HepG2 (cell line): ENCODE measurements at regions not wholly inside any gene's neighbourhood (a gene's known extent, or its start where the extent isn't known, plus 50 kb on each side); places are given as distances from the start of the nearest gene placed in this dataset.

Source experiments
- CC2D1A ChIP-seq: sonication (generic); formaldehyde crosslinking; IDR thresholded peaks from 2 replicates; pipeline ENCODE4 v1.8.1; 2023; ENCODE audit warnings: mild to moderate bottlenecking, missing genetic modification reagents
- GATAD2A ChIP-seq: IDR thresholded peaks from 2 replicates; pipeline ENCODE4 v1.6.1; 2016
- GFI1 ChIP-seq: sonication (generic); formaldehyde crosslinking; IDR thresholded peaks from 2 replicates; pipeline ENCODE4 v1.5.0; 2020; ENCODE audit warnings: missing genetic modification reagents, mild to moderate bottlenecking, borderline replicate concordance
- HES4 ChIP-seq: sonication (generic); formaldehyde crosslinking; IDR thresholded peaks from 2 replicates; pipeline ENCODE4 v1.9.0; 2021; ENCODE audit warnings: mild to moderate bottlenecking, missing genetic modification reagents, borderline replicate concordance
- KLF6 ChIP-seq: IDR thresholded peaks from 2 replicates; pipeline ENCODE4 v1.8.0; 2016; ENCODE audit warnings: missing biosample characterization, missing genetic modification reagents
- PAF1 ChIP-seq: IDR thresholded peaks from 2 replicates; pipeline ENCODE4 v1.6.1; 2016; ENCODE audit warnings: missing genetic modification reagents, missing compliant biosample characterization
- PHF8 ChIP-seq: sonication (generic); formaldehyde crosslinking; IDR thresholded peaks from 2 replicates; pipeline ENCODE4 v1.5.0; 2020; ENCODE audit warnings: missing genetic modification reagents
- RFX1 ChIP-seq: fragments of 450-650 bp; IDR thresholded peaks from 2 replicates; pipeline ENCODE4 v1.6.1; 2017
- SMARCC2 ChIP-seq: fragments of 450-650 bp; IDR thresholded peaks from 2 replicates; pipeline ENCODE4 v1.6.1; 2017; ENCODE audit warnings: antibody characterized with exemption, mild to moderate bottlenecking
- SMARCE1 ChIP-seq: fragments of 450-650 bp; IDR thresholded peaks from 2 replicates; pipeline ENCODE4 v1.6.1; 2017; ENCODE audit warnings: borderline replicate concordance
- TBP ChIP-seq: sonication (generic); formaldehyde crosslinking; IDR thresholded peaks from 2 replicates; pipeline ENCODE4 v1.5.0; 2020; ENCODE audit warnings: missing genetic modification reagents
- ZBTB4 ChIP-seq: sonication (generic); formaldehyde crosslinking; IDR thresholded peaks from 2 replicates; pipeline ENCODE4 v1.4.0; 2020; ENCODE audit warnings: missing genetic modification reagents, mild to moderate bottlenecking, borderline replicate concordance
- ZMYM3 ChIP-seq: sonication (generic); formaldehyde crosslinking; IDR thresholded peaks from 2 replicates; pipeline ENCODE4 v1.5.1; 2020; ENCODE audit warnings: mild to moderate bottlenecking, missing genetic modification reagents
- ZNF121 ChIP-seq: sonication (generic); formaldehyde crosslinking; IDR thresholded peaks from 2 replicates; pipeline ENCODE4 v1.5.0; 2020; ENCODE audit warnings: mild to moderate bottlenecking, missing genetic modification reagents
- ZNF235 ChIP-seq: sonication (generic); formaldehyde crosslinking; IDR thresholded peaks from 2 replicates; pipeline ENCODE4 v1.8.1; 2023; ENCODE audit warnings: mild to moderate bottlenecking, missing genetic modification reagents, borderline replicate concordance
- ZNF34 ChIP-seq: sonication (generic); formaldehyde crosslinking; IDR thresholded peaks from 2 replicates; pipeline ENCODE4 v1.4.0; 2020; ENCODE audit warnings: mild to moderate bottlenecking, missing genetic modification reagents, borderline replicate concordance
- ZSCAN12 ChIP-seq: sonication (generic); formaldehyde crosslinking; IDR thresholded peaks from 2 replicates; pipeline ENCODE4 v1.9.0; 2021; ENCODE audit warnings: mild to moderate bottlenecking, missing genetic modification reagents
- ZSCAN20 ChIP-seq: sonication (generic); formaldehyde crosslinking; IDR thresholded peaks from 2 replicates; pipeline ENCODE4 v1.4.0; 2020; ENCODE audit warnings: missing genetic modification reagents, mild to moderate bottlenecking, borderline replicate concordance
- TF ChIP-seq, protein P1 (sequence below): sonication (generic); formaldehyde crosslinking; IDR thresholded peaks from 2 replicates; pipeline ENCODE4 v1.4.0; 2020; ENCODE audit warnings: missing genetic modification reagents, borderline replicate concordance

DNA sequence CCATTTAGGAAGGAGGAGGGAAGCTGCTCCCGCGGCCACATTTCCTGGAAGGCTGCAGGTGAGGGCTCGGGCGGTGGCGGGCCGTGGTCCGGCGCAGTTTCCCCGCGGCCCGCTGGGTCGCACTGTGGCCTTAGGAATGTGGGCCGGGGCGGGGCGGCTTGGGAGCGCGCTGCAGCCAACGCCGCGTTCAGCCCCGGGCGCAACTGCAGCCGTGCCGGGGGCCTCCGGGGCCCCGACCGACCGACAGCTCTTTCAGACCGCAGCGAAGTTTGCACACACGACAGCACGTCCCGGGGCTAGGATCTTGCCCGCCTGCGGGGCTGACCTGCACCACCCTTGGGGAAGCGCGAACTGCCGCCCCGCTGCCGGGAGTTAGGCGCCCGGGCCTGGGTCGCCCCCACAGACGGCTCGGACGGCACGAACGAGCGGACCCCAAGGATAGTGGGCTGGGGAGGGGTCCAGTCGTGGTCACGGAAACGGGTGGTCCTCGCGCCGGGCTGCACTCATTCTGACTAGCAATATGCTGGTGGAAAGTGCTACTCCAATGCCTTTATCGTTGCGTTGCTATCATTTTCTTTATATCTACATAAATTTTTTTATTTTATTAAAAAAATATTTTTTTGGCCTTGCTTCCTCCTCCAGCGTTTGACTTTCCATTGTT lies 69.9 kb upstream of the DLX2 start (continued):
- TF ChIP-seq ZNF34 (CRISPR knock-in tag): no peak
- TF ChIP-seq ZSCAN20 (CRISPR knock-in tag): peak; percentile 96
- TF ChIP-seq PAF1 (CRISPR knock-in tag): no peak
- TF ChIP-seq, protein P1, sequence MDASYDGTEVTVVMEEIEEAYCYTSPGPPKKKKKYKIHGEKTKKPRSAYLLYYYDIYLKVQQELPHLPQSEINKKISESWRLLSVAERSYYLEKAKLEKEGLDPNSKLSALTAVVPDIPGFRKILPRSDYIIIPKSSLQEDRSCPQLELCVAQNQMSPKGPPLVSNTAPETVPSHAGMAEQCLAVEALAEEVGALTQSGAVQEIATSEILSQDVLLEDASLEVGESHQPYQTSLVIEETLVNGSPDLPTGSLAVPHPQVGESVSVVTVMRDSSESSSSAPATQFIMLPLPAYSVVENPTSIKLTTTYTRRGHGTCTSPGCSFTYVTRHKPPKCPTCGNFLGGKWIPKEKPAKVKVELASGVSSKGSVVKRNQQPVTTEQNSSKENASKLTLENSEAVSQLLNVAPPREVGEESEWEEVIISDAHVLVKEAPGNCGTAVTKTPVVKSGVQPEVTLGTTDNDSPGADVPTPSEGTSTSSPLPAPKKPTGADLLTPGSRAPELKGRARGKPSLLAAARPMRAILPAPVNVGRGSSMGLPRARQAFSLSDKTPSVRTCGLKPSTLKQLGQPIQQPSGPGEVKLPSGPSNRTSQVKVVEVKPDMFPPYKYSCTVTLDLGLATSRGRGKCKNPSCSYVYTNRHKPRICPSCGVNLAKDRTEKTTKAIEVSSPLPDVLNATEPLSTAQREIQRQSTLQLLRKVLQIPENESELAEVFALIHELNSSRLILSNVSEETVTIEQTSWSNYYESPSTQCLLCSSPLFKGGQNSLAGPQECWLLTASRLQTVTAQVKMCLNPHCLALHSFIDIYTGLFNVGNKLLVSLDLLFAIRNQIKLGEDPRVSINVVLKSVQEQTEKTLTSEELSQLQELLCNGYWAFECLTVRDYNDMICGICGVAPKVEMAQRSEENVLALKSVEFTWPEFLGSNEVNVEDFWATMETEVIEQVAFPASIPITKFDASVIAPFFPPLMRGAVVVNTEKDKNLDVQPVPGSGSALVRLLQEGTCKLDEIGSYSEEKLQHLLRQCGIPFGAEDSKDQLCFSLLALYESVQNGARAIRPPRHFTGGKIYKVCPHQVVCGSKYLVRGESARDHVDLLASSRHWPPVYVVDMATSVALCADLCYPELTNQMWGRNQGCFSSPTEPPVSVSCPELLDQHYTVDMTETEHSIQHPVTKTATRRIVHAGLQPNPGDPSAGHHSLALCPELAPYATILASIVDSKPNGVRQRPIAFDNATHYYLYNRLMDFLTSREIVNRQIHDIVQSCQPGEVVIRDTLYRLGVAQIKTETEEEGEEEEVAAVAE: no peak
- no peak for TF ChIP-seq SMARCC2
- peak; percentile 72; the same call in 1 of the 2 replicates for TF ChIP-seq KLF6 (CRISPR knock-in tag)
- 0 out of 2 replicates have a peak, but pooled peaks have one; percentile 38 for TF ChIP-seq ZBTB4 (CRISPR knock-in tag)
- TF ChIP-seq ZNF235 (CRISPR knock-in tag): no peak
- no peak for TF ChIP-seq TBP (CRISPR knock-in tag)
- TF ChIP-seq HES4 (CRISPR knock-in tag): no peak; the same call in 1 of the 2 replicates
- no peak for TF ChIP-seq CC2D1A (CRISPR knock-in tag)
- no peak; the same call in 1 of the 2 replicates for TF ChIP-seq PHF8 (CRISPR knock-in tag)
- peak; percentile 81; the same call in 1 of the 2 replicates for TF ChIP-seq GFI1
- no peak for TF ChIP-seq ZSCAN12 (CRISPR knock-in tag)
- no peak for TF ChIP-seq ZNF121 (CRISPR knock-in tag)
- 0 out of 2 replicates have a peak, but pooled peaks have one; percentile 19 for TF ChIP-seq ZMYM3
- TF ChIP-seq GATAD2A (CRISPR knock-in tag): 0 out of 2 replicates have a peak, but pooled peaks have one; percentile 13
- TF ChIP-seq SMARCE1: no peak
- TF ChIP-seq RFX1: no peak
